Midbrain (tissue), 1 donor: ENCODE measurements at regions not wholly inside any gene's neighbourhood (a gene's known extent, or its start where the extent isn't known, plus 50 kb on each side); places are given as distances from the start of the nearest gene placed in this dataset.

Source experiments
- DNase-seq: peaks from one replicate; lab custom pipeline; 2025; lab: John Stamatoyannopoulos, UW

GRCh38 chr10:25661632-25662031, 272.4 kb upstream of the MYO3A start:
- DNase-seq = no peak

GRCh38 chr10:25666276-25666675, 267.8 kb upstream of the MYO3A start:
- DNase-seq = peak; percentile 47

- DNase-seq = no peak
Observed at GRCh38 chr10:25675204-25675603, 258.8 kb upstream of the MYO3A start.

- no peak for DNase-seq
Observed at GRCh38 chr10:25675615-25676014, 258.4 kb upstream of the MYO3A start.

- no peak for DNase-seq
Observed at GRCh38 chr10:25678220-25678619, 255.8 kb upstream of the MYO3A start.

- DNase-seq = no peak
Observed at GRCh38 chr10:25678666-25679065, 255.4 kb upstream of the MYO3A start.

- peak; percentile 80 for DNase-seq
Observed at GRCh38 chr10:25682203-25682851, 251.7 kb upstream of the MYO3A start.

- DNase-seq = no peak
Observed at GRCh38 chr10:25683344-25683743, 250.7 kb upstream of the MYO3A start.

- no peak for DNase-seq
Observed at GRCh38 chr10:25687521-25687920, 246.5 kb upstream of the MYO3A start.

GRCh38 chr10:25689346-25690100, 244.5 kb upstream of the MYO3A start:
- DNase-seq = peak; percentile 27

- no peak for DNase-seq
Observed at GRCh38 chr10:25692761-25693160, 241.3 kb upstream of the MYO3A start.

GRCh38 chr10:25694206-25694933, 239.7 kb upstream of the MYO3A start:
- no peak for DNase-seq

GRCh38 chr10:25694971-25695370, 239.1 kb upstream of the MYO3A start:
- no peak for DNase-seq

- DNase-seq = no peak
Observed at GRCh38 chr10:25695586-25695985, 238.4 kb upstream of the MYO3A start.

- no peak for DNase-seq
Observed at GRCh38 chr10:25696013-25696708, 237.9 kb upstream of the MYO3A start.

GRCh38 chr10:25697412-25697811, 236.6 kb upstream of the MYO3A start:
- no peak for DNase-seq

GRCh38 chr10:25698638-25699037, 235.4 kb upstream of the MYO3A start:
- no peak for DNase-seq

- DNase-seq = no peak
Observed at GRCh38 chr10:25699631-25700030, 234.4 kb upstream of the MYO3A start.

- DNase-seq = no peak
Observed at GRCh38 chr10:25701652-25702051, 232.4 kb upstream of the MYO3A start.

- no peak for DNase-seq
Observed at GRCh38 chr10:25704622-25705021, 229.4 kb upstream of the MYO3A start.

GRCh38 chr10:25707572-25707971, 226.5 kb upstream of the MYO3A start:
- no peak for DNase-seq

- no peak for DNase-seq
Observed at GRCh38 chr10:25707976-25708671, 225.9 kb upstream of the MYO3A start.
